NCI-H146 treated with DMSO at 0.1 percent for 48 hours (cell line): ENCODE measurements at regions not wholly inside any gene's neighbourhood (a gene's known extent, or its start where the extent isn't known, plus 50 kb on each side); places are given as distances from the start of the nearest gene placed in this dataset.

Experiments used
- DNase-seq: peaks from one replicate; lab custom pipeline; 2025; ENCODE audit not compliant: unreplicated experiment; lab: John Stamatoyannopoulos, UW

DNA sequence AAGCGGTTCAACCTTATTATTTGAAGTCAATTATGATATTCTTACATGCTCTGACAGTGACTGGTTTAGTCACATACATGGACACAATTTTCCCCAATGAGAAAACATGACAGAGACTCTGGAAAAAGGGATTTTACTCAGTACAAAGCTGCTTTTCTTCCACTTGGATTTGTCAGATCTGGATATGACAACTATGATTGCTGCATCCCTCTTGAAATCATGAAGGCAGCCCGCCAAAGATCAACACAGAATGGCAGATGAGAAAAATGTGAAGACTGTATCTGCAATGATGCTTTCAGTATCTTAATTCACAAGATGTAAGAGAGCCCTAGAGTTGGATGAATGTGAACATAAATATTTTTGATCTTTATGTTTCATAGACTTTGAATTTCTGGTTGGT, 439.6 kb downstream of the CDH8 start:
- no peak for DNase-seq

DNA sequence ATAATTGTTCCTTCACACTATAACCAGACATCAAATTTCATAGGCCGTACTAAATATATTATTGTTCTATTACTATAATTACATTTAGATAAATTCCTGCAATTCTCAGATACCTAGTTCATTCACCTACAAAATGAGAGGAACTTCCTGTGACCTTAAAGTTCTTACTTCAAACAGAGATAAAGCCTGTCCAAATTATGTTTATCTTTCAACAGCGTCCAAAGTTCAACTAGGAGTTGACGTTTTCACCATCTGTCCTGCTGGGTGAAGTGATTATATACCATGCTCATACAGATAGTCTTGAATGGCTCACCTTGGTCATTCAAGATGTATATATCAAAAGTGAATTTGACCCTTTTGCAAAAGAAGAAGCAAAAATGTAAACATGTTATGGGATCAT, 440.6 kb downstream of the CDH8 start:
- no peak for DNase-seq

DNA sequence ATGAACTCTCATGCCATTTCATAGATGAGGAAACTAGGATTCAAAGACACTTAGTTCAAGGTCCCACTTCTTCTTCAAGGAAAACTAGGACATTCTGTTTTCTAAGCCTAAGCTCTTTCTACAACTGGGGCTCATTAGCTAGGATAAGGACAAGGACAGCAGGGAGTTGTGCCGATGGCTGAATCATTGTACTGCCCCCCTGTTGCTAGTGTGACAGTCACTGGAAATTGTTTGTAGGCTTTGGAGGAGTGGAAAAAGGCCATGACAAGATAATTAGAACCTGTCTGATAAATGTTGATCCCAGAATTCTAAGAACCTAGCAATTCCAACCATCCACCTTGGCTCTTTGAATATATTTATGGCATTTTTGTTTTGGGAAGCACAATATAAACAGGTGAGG, 445.7 kb downstream of the CDH8 start:
- no peak for DNase-seq

GRCh38 chr16:61587526-61587925, 448.7 kb downstream of the CDH8 start:
- no peak for DNase-seq

GRCh38 chr16:61581417-61582046, 454.7 kb downstream of the CDH8 start:
- DNase-seq = no peak

GRCh38 chr16:61580579-61580978, 455.7 kb downstream of the CDH8 start:
- DNase-seq = no peak

DNA sequence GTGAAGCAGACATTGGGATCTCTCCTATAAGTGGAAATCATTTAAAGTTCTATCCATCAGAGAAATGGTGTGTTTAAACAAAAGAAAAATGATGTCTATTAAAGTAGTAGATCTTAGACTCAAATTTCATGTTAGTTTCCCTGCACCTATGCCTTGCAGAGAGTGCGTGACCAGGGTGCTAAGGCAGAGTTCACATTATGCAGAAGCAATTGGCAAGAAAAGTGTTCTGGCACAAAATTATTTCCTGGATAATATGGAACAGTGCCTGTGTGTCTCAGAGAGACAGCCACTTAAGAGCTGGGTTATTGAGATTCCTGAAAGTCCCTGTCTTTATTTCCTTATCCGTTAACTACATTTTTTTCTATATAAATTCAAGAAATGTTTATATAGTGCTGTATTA, 457.0 kb downstream of the CDH8 start:
- DNase-seq = no peak

GRCh38 chr16:61576476-61576875, 459.8 kb downstream of the CDH8 start:
- DNase-seq = no peak

GRCh38 chr16:61575617-61576016, 460.6 kb downstream of the CDH8 start:
- DNase-seq = no peak

DNA sequence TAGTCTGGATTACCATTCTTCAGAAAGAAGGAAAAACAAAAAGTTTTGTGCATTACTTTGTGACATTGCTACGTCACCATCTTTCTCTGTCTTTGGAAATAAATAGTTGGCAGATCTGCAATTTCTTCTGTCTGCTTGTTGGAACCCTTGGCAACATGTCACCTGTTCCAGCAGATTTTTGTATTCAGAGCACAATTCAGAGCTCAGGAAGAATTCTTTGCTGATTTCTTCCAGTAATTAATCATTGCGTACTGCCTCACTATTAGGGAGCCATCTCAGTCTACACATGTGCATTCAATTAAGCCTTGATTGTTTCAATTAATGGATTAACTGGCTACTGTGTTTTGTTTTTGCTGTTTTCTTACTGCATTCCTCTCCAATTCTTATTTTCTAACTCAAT, 467.2 kb downstream of the CDH8 start:
- DNase-seq = no peak

- DNase-seq = no peak
Measured at GRCh38 chr16:61564716-61565115, 471.5 kb downstream of the CDH8 start.

DNA sequence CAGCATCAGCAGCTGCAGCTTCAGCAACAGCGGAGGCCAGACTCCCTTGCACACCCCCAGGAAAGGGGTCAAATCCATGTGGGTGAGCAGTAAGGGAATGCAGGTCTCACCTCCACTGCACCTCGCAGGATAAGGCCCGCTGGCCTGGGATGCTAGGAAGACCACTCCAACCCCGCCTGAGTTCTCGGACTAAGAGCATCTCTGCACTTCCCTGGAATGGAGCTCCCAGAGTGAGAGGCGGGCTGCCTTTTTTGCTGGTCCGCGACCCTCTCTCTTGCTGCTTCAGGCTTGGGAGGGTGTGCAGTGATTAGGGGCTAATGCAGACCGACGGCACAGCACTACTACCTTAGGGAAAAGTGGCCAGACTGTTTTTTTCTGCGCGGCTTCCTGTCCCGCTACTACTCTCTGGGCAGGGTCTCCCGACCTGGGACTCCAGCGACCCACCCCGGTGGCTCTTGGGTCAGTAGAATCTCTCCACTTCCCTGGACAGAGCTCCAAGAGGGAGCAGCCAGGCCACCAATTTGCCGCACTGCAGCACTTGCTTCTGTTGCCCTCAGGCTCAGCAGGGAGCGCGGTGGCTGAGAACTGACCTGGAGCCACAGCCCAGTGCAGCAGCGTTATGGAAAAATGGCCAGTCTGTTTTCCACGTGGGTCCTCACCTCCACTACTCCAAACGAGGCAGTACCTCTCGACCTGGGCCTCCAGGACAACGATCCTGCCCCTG, 480.4 kb downstream of the CDH8 start:
- DNase-seq = no peak

GRCh38 chr16:61549327-61549726, 486.9 kb downstream of the CDH8 start:
- no peak for DNase-seq

- DNase-seq = no peak
Measured at GRCh38 chr16:61547626-61548025, 488.6 kb downstream of the CDH8 start.

- DNase-seq = no peak
Measured at GRCh38 chr16:61544165-61544564, 492.1 kb downstream of the CDH8 start.

GRCh38 chr16:61540216-61540615, 496.0 kb downstream of the CDH8 start:
- DNase-seq = no peak

- no peak for DNase-seq
Measured at GRCh38 chr16:61530697-61531096, 505.5 kb downstream of the CDH8 start.

DNA sequence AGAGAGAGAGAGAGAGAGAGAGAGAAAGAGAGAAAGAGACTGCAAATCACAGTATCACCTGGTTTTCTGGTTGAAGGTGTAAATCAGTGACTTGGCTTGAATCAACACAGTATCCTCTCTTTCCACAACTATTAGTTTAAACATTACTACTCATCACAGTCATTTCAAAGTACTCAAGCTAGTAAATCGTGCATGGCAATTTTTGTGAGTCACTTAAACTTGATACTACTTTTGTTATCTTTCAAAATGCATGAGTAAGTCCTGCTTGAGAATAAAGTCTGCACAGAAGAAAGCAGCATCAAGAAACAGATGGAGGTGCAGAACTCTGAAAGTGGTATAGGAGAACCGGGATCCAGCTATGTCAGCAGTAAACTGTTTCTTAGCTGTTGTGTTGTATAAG, 535.4 kb downstream of the CDH8 start:
- no peak for DNase-seq

GRCh38 chr16:61480250-61480649, 556.0 kb downstream of the CDH8 start:
- DNase-seq = no peak

GRCh38 chr16:61471737-61472136, 564.5 kb downstream of the CDH8 start:
- no peak for DNase-seq

- no peak for DNase-seq
Measured at GRCh38 chr16:61471023-61471422, 565.2 kb downstream of the CDH8 start.

DNA sequence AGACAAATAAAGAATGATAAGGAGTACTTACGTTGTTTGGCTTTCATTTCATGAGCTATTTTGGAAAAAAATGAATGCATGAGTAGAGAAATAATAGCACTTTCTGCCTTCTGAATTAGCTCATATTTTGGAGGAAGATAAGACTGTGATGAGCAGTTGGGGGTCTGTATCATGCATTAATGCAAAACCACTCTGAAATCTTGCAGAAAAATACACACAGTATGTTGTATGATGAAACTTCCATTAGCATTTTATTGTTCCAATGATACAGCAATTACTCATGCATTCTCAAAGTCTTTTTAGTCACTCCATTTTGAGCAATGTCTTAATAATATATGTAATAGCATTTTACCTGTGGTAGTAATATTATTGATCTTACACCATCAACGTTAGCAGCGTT, 571.0 kb downstream of the CDH8 start:
- DNase-seq = no peak

DNA sequence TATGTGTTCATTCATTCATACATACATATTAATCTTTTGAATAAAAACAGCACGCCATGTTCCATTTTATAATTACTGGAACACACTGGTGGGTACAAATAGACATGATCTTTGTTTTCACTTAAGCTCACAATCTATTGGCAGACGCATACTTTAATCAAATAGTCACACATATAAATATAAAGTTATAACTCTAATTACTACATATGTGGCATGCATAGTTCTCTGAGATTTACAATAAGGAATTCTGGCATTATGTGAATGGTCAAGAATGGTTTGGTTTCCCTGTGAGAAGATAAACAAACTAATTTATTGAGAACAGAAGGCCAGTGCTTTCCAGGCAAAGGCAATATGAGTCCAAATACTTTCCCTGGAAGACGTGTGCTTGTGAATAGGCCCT, 576.2 kb downstream of the CDH8 start:
- DNase-seq = no peak
